ENCODE measurements at regions not wholly inside any gene's neighbourhood (a gene's known extent, or its start where the extent isn't known, plus 50 kb on each side); places are given as distances from the start of the nearest gene placed in this dataset.

DNA sequence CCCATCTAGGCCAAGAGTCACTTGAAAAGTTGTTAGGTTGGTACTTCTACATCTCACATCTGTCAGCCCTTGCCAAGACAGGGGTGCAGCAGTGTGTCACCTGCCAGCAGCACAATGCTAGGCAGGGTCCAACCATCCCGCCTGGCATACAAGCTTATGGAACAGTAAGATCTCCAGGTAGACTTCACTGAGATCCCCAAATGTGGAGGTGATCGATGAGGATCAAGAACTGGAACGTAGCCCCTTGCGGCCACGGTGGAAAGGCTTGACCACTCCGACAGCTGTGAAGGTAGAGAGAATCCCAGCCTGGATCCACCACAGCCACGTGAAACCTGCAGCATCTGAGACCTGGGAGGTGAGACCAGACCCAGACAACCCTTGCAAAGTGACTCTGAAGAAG lies 696.0 kb upstream of the LMO3 start:
- no peak for TF ChIP-seq CTCF (IDR thresholded peaks at IDR 0.05; ENCODE audit: low read length)
- TF ChIP-seq EZH2 (optimal IDR thresholded peaks at IDR 0.05; ENCODE audit: low read depth, low read length): no peak

All from MM.1S (cell line).